Stimulated activated CD8-positive, alpha-beta memory T cell treated with anti-CD3 and anti-CD28 coated beads, Interleukin-7, amount 100 ng/mL, for 1 hour (primary cell): ENCODE measurements at regions not wholly inside any gene's neighbourhood (a gene's known extent, or its start where the extent isn't known, plus 50 kb on each side); places are given as distances from the start of the nearest gene placed in this dataset.

Experiments
- DNase-seq, 2 donors: peaks; one replicate each; pipeline ENCODE4 v3.0.0-alpha.2; 2020; ENCODE audit warnings: low read depth in 2 of 2

GRCh38 chrX:42725196-42725595 is 52.8 kb downstream of the PPP1R2C start:
- no peak for DNase-seq

DNA sequence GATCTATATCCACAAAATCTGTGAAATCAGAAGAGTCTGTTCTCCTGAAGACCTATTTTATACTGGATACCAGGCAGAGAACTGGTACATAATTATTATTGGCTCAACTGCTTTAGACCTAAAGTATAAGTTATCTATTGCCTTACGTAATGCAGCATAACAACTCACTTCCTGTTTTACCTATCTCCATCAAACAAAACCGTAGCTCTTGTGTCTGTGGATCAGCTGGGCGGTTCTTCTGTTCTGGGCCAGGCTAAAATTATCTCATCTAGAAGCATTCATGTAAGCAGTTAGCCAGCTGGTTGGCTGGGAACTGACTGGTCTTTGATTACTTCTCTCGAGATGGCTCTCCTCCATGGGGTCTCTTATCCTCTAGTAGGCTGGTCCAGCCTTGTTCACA is 57.8 kb downstream of the PPP1R2C start:
- DNase-seq: no peak

GRCh38 chrX:42715701-42716262 is 62.2 kb downstream of the PPP1R2C start:
- no peak for DNase-seq

DNA sequence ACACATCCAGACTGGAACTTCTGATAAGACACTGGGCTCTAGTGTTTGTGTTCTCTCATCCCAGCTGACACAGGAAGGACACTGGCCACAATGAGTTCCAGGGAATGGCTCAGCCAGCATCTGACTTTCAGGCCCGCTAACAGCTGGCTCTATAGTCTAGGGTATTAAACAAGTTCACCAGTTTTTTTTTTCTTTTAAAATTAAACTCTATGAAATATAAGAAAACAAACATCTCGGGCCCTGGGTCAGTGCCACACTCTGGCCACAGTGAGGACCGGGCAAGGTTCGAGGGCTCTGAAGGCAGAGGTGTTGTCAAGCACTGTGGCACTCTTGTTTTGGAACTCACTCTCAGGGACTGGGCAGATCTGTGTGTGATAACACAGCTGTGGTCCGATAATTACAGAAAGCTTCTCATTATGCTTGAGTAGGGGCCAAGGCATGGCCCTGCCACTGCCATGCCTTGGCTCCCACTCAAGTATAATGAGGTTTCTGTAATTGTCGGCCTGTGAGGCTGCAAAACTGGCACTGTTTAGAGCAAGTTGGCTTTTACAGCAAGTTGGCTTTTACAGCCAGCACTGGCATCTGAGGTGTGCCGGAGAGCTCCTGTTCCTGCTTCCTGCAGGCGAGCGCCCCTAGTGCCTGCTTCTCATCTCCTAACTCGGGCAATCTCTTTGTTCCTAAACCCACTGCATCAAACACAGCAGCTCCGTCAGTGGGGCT is 62.8 kb downstream of the PPP1R2C start:
- DNase-seq: peak in 1 of 2 donors; percentile 4

DNA sequence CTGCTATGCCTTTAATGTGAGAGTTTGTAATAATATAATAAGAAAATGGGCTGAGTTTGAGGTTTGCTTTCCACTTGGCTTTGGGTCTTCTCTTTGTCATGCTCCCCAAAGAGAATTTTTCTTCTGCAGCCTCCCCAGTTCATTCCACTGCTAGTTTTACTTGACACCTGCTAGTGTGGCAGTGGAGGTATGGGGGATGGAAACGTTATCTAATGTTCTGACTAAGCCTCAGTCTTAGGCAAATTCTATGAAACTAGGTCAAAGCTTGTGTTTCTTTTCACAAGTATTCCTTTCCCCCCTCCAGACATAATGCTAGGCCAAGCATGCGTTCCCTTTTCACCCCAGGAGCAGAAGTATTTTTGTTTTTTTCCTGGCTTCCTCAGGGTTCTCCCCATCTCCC is 67.5 kb downstream of the PPP1R2C start:
- DNase-seq: no peak

GRCh38 chrX:42708222-42708621 is 69.7 kb downstream of the PPP1R2C start:
- no peak for DNase-seq

GRCh38 chrX:42707742-42708141 is 70.2 kb downstream of the PPP1R2C start:
- no peak for DNase-seq

DNA sequence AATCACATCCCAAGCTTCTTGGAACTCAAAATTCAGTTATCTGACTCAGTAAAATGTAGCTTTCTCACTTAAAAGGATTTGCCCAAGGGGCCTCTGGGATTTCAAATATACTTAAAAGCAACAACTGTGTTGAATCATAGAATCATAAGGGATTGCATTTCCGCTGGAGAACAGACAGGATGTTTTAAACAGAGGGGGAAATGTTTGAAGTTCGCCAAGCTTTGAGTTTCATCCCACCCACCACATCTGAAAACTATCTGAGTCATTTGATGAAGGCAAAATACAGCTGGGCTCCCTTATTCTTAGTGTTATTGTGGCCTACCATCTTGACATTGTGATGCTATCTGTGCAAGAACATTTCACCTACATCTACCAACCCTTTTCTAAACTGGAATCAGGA is 73.5 kb downstream of the PPP1R2C start:
- no peak for DNase-seq

DNA sequence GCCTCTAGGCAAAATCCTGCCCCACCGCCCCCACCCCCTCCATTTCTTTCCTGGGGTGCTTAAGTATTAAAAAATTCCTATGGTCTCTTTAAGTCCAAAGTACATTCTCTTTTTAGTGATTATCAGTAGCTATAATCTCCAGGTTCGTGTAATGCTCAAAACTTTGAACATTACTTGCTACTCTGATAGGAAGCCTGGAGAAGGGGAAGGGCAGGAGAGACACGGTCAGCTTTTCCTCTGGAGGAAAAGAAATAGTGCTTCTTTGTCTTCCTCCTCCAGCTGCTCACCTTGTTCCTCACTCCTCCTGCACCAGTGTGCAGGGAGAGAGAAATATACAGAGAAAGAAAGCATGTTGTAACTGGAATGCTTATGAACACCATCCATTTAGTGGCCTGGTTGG is 80.4 kb downstream of the PPP1R2C start:
- DNase-seq: no peak

- DNase-seq: no peak
Measured at GRCh38 chrX:42696536-42697124, 81.3 kb downstream of the PPP1R2C start.

DNA sequence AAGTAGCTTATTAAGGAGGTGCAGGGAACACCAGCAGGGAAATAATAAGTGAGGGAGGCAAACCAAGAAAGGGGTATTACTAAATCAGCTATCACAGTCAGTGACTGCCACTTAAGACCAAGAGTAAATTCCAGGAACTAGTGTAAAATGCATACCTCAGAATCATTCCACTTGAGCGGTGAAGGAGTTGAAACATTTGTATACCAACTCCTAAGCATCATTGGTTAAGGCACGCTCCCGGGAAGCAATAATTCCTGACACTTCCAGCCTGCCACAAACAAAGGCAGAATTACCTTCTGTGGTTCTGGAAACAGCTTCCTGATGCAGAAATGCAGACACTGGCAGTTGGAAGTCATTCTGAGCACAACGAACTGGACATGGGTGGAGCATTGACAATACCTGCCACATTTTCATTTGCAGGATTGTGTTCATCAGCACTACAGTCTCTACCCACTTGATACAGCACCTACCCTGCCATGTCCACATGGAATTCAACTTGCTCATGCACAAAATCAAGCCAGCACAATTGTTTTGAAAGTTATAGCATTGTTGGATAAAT is 82.1 kb downstream of the PPP1R2C start:
- DNase-seq: no peak

- no peak for DNase-seq
Measured at GRCh38 chrX:42694260-42694815, 83.6 kb downstream of the PPP1R2C start.

GRCh38 chrX:42691196-42691595 is 86.8 kb downstream of the PPP1R2C start:
- no peak for DNase-seq

GRCh38 chrX:42686706-42687105 is 91.3 kb downstream of the PPP1R2C start:
- DNase-seq: no peak

- no peak for DNase-seq
Measured at GRCh38 chrX:42686296-42686695, 91.7 kb downstream of the PPP1R2C start.

DNA sequence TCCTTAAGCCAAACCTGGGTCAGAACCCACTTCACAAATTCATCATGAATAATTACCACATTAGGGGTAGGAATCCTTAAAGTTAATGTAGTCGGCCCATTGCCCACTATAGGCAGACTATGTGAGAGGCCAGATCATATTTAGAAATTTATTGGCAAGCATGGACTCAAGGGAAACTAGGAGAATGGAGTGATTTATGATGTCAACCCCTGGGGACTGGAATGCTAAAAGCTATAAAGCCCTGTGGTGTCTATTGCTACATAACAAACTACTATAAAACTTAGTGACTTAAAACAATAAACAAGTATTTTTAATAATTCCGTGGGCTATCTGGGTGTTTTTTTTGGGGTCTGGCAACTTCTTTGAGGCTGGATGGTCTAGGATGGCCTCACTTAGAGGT is 93.9 kb downstream of the PPP1R2C start:
- no peak for DNase-seq

GRCh38 chrX:42680666-42681065 is 97.3 kb downstream of the PPP1R2C start:
- DNase-seq: no peak

- no peak for DNase-seq
Measured at GRCh38 chrX:42678133-42678532, 99.8 kb downstream of the PPP1R2C start.

GRCh38 chrX:42673301-42673810 is 104.6 kb downstream of the PPP1R2C start:
- DNase-seq: no peak

DNA sequence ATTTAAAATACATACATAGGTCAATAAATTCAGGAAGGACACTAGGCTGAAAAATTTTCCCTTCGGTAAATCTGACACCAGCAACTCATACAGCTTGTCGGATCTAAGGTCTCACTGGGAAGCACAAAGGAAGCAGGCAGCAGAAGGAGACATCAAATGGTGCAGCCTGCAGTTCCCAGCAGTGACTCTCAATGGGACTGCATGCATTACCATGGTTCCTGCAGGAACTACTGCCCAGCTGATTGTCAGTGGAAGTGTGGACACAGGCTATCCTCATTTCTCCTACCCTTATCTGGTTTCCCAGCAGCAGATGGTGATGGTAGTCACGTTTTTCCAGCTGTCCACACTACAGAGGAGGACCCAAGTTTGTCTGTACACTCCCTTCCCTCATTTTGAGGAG is 113.3 kb downstream of the PPP1R2C start:
- DNase-seq: no peak

DNA sequence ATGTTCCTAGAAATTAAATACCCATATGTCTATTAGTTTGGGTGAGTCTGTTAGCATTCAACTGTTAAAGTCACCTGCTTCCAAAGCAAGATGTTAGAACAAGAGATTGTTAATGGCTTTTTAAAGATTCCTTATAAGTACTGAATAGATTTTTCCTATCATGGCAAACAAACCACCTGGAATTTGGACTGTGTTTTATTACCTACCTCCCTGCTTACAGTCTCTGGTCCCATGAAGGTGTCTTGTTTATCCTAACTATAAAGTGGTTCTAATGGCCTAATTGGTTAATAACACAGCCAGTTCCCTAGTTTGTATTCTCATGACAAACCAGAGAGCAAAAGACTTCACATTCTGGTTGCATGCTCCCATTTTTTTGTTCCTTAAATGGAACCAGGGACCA is 149.5 kb downstream of the PPP1R2C start:
- no peak for DNase-seq

DNA sequence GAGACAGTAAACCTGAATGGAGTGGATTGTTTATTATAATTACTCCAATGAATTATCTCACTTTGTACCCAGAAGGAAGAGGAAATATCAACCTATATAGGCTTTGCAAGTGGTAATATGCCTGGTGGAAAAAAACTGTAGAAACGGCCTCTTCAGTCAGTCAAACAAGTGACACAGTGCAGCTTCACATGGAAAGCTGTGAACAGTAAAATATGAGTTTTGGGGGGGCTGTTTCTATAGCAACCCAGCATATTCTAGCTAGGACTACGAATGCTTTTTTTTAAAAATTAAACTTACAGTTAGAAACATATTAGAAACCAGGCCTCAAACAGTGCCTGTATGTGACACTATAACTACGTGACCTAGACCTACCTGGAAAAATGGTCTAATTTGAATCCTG is 150.1 kb downstream of the PPP1R2C start:
- DNase-seq: no peak

DNA sequence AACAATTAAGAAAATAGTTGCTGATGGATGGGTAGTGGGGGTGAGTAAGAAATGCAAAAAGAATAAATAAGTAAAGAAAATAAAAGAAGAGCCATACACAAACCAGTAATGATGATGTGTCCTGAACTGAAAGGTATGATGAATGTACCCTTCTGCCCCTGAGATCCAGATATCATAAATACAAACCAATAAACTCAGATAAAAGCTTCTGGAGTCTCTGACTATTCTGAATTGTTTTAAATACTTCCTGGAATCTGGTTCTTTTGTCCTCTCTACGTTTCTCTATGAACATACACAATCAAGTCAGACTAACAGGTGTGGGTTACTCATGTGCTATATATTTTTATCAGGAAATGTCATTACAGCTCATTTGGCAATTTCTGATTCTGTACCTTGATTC is 153.4 kb downstream of the PPP1R2C start:
- DNase-seq: no peak
